Mesodermal cell (in vitro differentiated cells): ENCODE measurements at regions not wholly inside any gene's neighbourhood (a gene's known extent, or its start where the extent isn't known, plus 50 kb on each side); places are given as distances from the start of the nearest gene placed in this dataset.

ENCODE experiments used
- H3K27ac ChIP-seq: 2 replicates; pipeline ENCODE4 v1.7.0; 2013; ENCODE audit warnings: mild to moderate bottlenecking, low read depth, low read length, moderate library complexity; ENCODE audit not compliant: severe bottlenecking
- H3K36me3 ChIP-seq: 2 replicates; pipeline ENCODE4 v1.7.1; 2013; ENCODE audit warnings: mild to moderate bottlenecking, low read length, moderate library complexity; ENCODE audit not compliant: control insufficient read depth, insufficient read depth
- H3K4me1 ChIP-seq: one replicate; pipeline ENCODE4 v1.7.1; 2013; ENCODE audit warnings: mild to moderate bottlenecking, low read length; ENCODE audit not compliant: insufficient read depth, control insufficient read depth, poor library complexity, severe bottlenecking
- H3K4me3 ChIP-seq: 2 replicates; pipeline ENCODE4 v1.7.0; 2013; ENCODE audit warnings: low read length, control low read depth, mild to moderate bottlenecking; ENCODE audit not compliant: insufficient read depth, poor library complexity, severe bottlenecking; ENCODE audit errors: extremely low read depth
- H3K9me3 ChIP-seq: 2 replicates; pipeline ENCODE4 v1.7.1; 2013; ENCODE audit warnings: mild to moderate bottlenecking, low read length, moderate library complexity; ENCODE audit not compliant: control insufficient read depth
- WGBS, 2 experiments: methylation state at CpG; one replicate each; pipeline ENCODE4 v1.1.5; 2013; ENCODE audit warnings: missing lambda C conversion rate in 2 of 2; ENCODE audit not compliant: insufficient coverage in 2 of 2; 5-methylcytosine and 5-hydroxymethylcytosine counted together

GRCh38 chr5:82713811-82714210 is 363.4 kb downstream of the TMEM167A start:
- Histone ChIP-seq H3K9me3 (peaks cover 4% of the 10 kb centered on the region), H3K27ac (no peak overlapping the region), H3K36me3 (no peaks in the 10 kb centered on the region), H3K4me1 (no peaks in the 10 kb centered on the region), H3K4me3 (no peak overlapping the region)
- 60 to 79% methylated on average over 1 of the region's 2 CpGs for WGBS, 2 experiments

- H3K27ac ChIP-seq = no peak overlapping the region
- H3K4me3 ChIP-seq = no peak overlapping the region
- H3K4me1 ChIP-seq = no peaks in the 10 kb centered on the region
- WGBS, 2 experiments = no CpG with 5 or more reads among the region's 1 CpG
- H3K36me3 ChIP-seq = no peaks in the 10 kb centered on the region
- no peaks in the 10 kb centered on the region for H3K9me3 ChIP-seq
These were observed 369.5 kb downstream of the TMEM167A start for GRCh38 chr5:82707741-82708140.

- 57 to 67% methylated on average over 1 to 2 of the region's 2 CpGs for WGBS, 2 experiments
- H3K4me3 ChIP-seq = no peak overlapping the region
These were observed 372.8 kb downstream of the TMEM167A start for GRCh38 chr5:82704381-82704780.

GRCh38 chr5:82702046-82702445 is 375.1 kb downstream of the TMEM167A start:
- Histone ChIP-seq H3K36me3 (no peaks in the 10 kb centered on the region), H3K9me3 (no peaks in the 10 kb centered on the region), H3K4me1 (no peaks in the 10 kb centered on the region), H3K27ac (no peak overlapping the region), H3K4me3 (no peak overlapping the region)
- no CpG with 5 or more reads among the region's 1 CpG for WGBS, 2 experiments

More at GRCh38 chr5:82704381-82704780, 372.8 kb downstream of the TMEM167A start:
- Histone ChIP-seq H3K36me3 (no peaks in the 10 kb centered on the region), H3K9me3 (no peaks in the 10 kb centered on the region), H3K27ac (no peak overlapping the region), H3K4me1 (no peaks in the 10 kb centered on the region)

GRCh38 chr5:82699737-82700136 is 377.5 kb downstream of the TMEM167A start:
- H3K4me3 ChIP-seq = no peak overlapping the region
- H3K9me3 ChIP-seq = no peaks in the 10 kb centered on the region
- H3K27ac ChIP-seq = no peak overlapping the region
- H3K4me1 ChIP-seq = no peaks in the 10 kb centered on the region
- WGBS, 2 experiments = 60% methylated on average over 1 of the region's 6 CpGs; no CpG with 5 or more reads in 1 of the 2 experiments
- no peaks in the 10 kb centered on the region for H3K36me3 ChIP-seq

GRCh38 chr5:82698026-82698425 is 379.2 kb downstream of the TMEM167A start:
- no peaks in the 10 kb centered on the region for H3K9me3 ChIP-seq
- H3K4me3 ChIP-seq = no peak overlapping the region
- H3K36me3 ChIP-seq = no peaks in the 10 kb centered on the region
- no peaks in the 10 kb centered on the region for H3K4me1 ChIP-seq
- no CpG with 5 or more reads among the region's 1 CpG for WGBS, 2 experiments
- no peak overlapping the region for H3K27ac ChIP-seq

- Histone ChIP-seq H3K4me1 (no peaks in the 10 kb centered on the region), H3K27ac (no peak overlapping the region), H3K4me3 (no peak overlapping the region), H3K36me3 (no peaks in the 10 kb centered on the region), H3K9me3 (no peaks in the 10 kb centered on the region)
- 88 to 93% methylated on average over 1 to 2 of the region's 2 CpGs for WGBS, 2 experiments
These were observed 382.4 kb downstream of the TMEM167A start for GRCh38 chr5:82694711-82695285.

- 63 to 83% methylated on average over 1 of the region's 2 CpGs for WGBS, 2 experiments
- H3K4me1 ChIP-seq = no peaks in the 10 kb centered on the region
- no peaks in the 10 kb centered on the region for H3K36me3 ChIP-seq
- H3K4me3 ChIP-seq = no peak overlapping the region
- no peak overlapping the region for H3K27ac ChIP-seq
- no peaks in the 10 kb centered on the region for H3K9me3 ChIP-seq
These were observed 384.4 kb downstream of the TMEM167A start for GRCh38 chr5:82692826-82693225.

GRCh38 chr5:82684659-82685058 is 392.5 kb downstream of the TMEM167A start:
- Histone ChIP-seq H3K4me3 (no peak overlapping the region), H3K9me3 (no peaks in the 10 kb centered on the region), H3K36me3 (no peaks in the 10 kb centered on the region), H3K27ac (no peak overlapping the region), H3K4me1 (no peaks in the 10 kb centered on the region)
- WGBS, 2 experiments = 90% methylated on average over 2 of the region's 2 CpGs; no CpG with 5 or more reads in 1 of the 2 experiments

GRCh38 chr5:82684165-82684564 is 393.0 kb downstream of the TMEM167A start:
- H3K4me3 ChIP-seq = no peak overlapping the region
- H3K9me3 ChIP-seq = no peaks in the 10 kb centered on the region
- no peak overlapping the region for H3K27ac ChIP-seq
- WGBS, 2 experiments = 93% methylated on average over 2 of the region's 2 CpGs; no CpG with 5 or more reads in 1 of the 2 experiments
- no peaks in the 10 kb centered on the region for H3K4me1 ChIP-seq
- H3K36me3 ChIP-seq = no peaks in the 10 kb centered on the region

GRCh38 chr5:82679660-82680059 is 397.5 kb downstream of the TMEM167A start:
- WGBS, 2 experiments = 100% methylated on average over 2 of the region's 4 CpGs; no CpG with 5 or more reads in 1 of the 2 experiments
- H3K4me3 ChIP-seq = no peak overlapping the region
- no peaks in the 10 kb centered on the region for H3K9me3 ChIP-seq
- H3K27ac ChIP-seq = no peak overlapping the region
- H3K4me1 ChIP-seq = no peaks in the 10 kb centered on the region
- no peaks in the 10 kb centered on the region for H3K36me3 ChIP-seq
